Prostate gland (tissue), 2 donors: ENCODE measurements at regions not wholly inside any gene's neighbourhood (a gene's known extent, or its start where the extent isn't known, plus 50 kb on each side); places are given as distances from the start of the nearest gene placed in this dataset.

Experiments
- POLR2A ChIP-seq: fragments of 450-650 bp; IDR thresholded peaks from one replicate; pipeline ENCODE4 v1.6.1; 2016; ENCODE audit warnings: antibody characterized with exemption, mild to moderate bottlenecking
- POLR2AphosphoS5 ChIP-seq: sonication (generic); formaldehyde crosslinking; IDR thresholded peaks from one replicate; pipeline ENCODE4 v1.6.1; 2017; ENCODE audit warnings: antibody characterized with exemption
- TF ChIP-seq, protein P1 (sequence below), 4 experiments: fragments of 200-600 bp in 2 of 4; fragments of 450-650 bp in 2 of 4; sonication (generic) in 2 of 4; IDR thresholded peaks; 1 replicate in 3 of 4; 2 replicates in 1 of 4; pipeline ENCODE4 v1.5.1; 2016 to 2019; ENCODE audit warnings: antibody characterized with exemption in 4 of 4, mild to moderate bottlenecking in 2 of 4, moderate library complexity in 2 of 4

DNA sequence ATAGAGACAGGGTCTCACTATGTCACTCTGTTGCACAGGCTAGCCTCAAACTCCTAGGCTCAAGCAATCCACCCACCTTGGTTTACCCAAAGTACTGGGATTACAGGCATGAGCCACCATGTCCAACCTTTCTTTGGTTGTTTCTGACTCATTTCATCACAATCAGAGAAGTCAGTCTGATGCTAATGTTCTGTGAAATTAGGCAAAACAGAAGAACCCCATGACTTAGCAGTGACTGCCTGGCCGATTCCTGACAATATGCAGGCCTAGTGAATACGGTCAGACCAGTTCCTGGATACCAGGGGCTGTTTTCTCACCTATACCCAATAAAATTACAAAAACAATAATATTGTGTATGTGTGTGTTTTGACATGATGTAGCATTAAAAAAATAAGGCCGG is 58.8 kb upstream of the BTN3A2 start:
- TF ChIP-seq, protein P1, sequence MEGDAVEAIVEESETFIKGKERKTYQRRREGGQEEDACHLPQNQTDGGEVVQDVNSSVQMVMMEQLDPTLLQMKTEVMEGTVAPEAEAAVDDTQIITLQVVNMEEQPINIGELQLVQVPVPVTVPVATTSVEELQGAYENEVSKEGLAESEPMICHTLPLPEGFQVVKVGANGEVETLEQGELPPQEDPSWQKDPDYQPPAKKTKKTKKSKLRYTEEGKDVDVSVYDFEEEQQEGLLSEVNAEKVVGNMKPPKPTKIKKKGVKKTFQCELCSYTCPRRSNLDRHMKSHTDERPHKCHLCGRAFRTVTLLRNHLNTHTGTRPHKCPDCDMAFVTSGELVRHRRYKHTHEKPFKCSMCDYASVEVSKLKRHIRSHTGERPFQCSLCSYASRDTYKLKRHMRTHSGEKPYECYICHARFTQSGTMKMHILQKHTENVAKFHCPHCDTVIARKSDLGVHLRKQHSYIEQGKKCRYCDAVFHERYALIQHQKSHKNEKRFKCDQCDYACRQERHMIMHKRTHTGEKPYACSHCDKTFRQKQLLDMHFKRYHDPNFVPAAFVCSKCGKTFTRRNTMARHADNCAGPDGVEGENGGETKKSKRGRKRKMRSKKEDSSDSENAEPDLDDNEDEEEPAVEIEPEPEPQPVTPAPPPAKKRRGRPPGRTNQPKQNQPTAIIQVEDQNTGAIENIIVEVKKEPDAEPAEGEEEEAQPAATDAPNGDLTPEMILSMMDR (IDR thresholded peaks at IDR 0.05), result no peak
- no peak for TF ChIP-seq POLR2A
- no peak for TF ChIP-seq POLR2AphosphoS5
